NCI-H69 (cell line): ENCODE measurements at regions not wholly inside any gene's neighbourhood (a gene's known extent, or its start where the extent isn't known, plus 50 kb on each side); places are given as distances from the start of the nearest gene placed in this dataset.
A peak's percentile ranks its signal among the peaks of the same experiment; 100 is the strongest.
"Not testable (repeated sequence)": the region's sequence is repeated elsewhere in the genome, so short reads cannot be mapped to it uniquely, and the experiment has no call there.

ENCODE experiments used
- DNase-seq: peaks from one replicate; lab custom pipeline; 2025; lab: John Stamatoyannopoulos, UW

GRCh38 chr18:14460364-14460763, 83.0 kb downstream of the POTEC start:
- not testable (repeated sequence) for DNase-seq

GRCh38 chr18:14459826-14460225, 83.6 kb downstream of the POTEC start:
- not testable (repeated sequence) for DNase-seq

DNA sequence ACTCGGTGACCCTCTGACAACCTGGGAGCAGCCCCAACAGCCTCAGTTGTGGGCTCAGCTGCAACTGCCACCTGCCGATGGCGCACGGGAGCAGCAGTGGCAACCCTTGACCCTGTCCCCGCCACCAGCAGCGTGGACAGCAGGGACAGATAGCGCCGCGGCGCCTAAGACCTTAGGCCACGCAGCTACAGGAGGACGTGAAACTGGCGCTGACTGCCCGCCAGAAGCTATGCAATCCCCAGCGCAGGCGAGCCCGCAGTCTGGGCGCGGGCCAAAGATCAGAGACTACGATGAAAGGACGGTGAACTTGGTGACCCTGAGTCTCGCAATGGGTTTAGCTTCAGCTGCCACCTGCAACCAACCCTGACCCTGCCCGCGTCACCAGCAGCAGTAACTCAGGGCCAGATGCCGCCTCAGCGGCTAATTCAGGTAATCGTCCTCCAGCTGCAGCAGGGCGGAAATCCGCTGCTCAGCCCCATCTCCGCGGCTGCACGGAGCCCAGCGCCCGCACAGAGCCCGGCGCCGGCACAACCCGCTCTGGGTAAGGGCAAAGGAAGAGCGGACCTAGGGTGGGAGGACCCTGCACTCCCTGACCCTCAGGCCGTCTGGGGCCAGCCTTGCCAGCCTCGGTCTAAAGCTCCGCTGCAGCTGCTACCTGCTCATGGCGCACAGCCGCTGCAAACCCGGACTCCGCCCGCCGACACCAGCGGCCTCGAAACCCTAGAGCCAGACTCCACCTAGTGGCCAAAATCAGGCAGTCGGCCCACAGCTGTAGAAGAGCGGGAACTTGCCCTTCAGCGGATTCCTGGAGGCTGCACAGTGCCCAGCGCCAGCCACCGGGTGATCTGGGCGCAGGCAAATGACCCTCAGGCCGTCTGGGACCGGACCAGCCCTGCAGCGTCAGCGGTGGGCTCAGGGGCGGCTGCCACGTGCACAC, 85.1 kb downstream of the POTEC start:
- peak; percentile 20 for DNase-seq

- not testable (repeated sequence) for DNase-seq
These were observed 92.8 kb downstream of the POTEC start for GRCh38 chr18:14450637-14451009.

DNA sequence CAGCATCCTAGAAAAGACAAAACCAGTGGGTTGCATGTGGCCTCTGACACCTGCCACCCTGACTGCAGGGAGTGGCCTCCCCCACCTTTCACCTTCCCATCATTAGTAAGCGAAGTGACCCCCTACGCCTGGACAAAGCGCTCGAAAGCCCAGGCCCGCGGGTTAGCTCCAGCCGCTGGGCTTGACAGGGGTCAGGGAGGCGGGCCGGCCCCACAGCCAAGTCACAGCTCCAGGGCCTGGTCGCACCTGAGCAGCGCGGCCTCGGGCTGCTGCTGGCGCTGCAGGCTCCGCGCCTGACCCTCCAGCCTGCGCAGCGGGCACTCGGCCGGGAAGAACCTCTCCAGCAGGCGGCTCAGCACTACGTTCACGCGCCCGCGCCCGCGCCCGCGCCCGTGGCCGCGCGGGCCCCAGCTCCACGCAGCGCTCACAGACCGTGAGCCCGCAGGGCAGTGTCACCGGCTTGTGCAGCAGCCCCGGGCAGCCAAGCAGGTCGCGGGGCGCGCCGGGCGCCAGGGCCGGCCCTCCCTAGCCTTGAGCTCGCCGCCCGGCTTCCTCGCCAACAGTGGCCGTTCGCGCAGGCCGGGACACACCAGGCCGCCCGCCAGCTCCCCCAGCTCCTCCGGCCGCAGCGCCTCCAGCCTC, 93.3 kb downstream of the POTEC start:
- DNase-seq: peak; percentile 7

DNA sequence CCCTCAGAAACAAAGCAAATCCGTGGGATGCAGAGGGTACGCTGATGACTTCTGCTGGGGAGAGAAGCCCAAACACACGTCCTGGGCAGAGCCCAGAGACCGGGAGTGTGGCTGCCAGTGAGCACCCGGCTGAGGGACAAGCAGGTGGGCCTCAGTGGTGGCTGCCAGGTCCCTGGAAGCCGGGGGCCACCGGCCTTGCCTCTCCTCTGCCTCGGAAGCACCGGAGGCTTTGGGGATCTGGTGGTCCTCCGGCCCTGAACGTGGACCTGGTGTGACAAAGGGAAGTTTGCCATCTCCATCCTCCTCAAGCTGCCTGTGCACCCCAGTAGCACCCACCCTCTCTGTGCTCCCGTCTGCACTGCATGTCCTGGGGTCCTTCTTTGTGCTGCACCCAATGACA, 94.3 kb downstream of the POTEC start:
- not testable (repeated sequence) for DNase-seq

DNA sequence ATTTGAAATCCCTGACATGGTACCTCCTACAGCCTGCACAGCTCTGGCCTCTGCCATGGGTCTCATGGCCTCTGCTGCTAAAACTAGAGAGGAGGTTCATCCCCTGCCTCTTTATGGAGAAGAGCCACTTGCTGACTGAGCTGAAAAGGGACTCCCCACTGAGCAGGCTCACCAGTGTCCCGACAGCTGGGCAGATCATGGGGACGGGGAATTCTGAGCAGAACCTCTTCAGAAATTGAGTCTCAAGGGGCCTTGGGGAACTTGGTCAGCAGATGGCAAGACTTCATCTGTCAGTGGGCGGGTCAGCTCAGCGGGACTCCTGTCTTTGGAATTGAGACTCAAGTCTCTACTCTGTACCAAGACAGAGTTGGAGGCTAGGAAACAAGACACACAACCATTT, 95.7 kb downstream of the POTEC start:
- DNase-seq: not testable (repeated sequence)

GRCh38 chr18:14435460-14435859, 107.9 kb downstream of the POTEC start:
- DNase-seq: not testable (repeated sequence)

DNA sequence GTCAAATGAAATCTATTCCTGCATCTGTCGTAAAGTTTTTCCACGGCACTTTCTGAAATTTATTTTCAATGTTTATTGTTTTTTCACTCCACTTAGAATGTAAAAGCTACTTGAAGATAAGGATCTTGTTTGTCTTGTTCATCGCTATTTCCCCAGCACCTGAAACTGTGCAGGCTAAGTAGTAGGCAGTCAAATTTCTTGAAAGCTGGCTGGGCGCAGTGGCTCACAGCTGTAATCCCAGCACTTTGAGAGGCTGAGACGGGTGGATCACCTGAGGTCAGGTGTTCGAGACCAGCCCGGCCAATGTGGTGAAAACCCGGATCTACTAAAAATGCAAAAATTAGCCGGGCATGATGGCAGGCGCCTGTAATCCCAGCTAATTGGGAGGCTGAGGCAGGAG, 111.0 kb downstream of the POTEC start:
- DNase-seq: not testable (repeated sequence)

GRCh38 chr18:14431031-14431521, 112.3 kb downstream of the POTEC start:
- peak; percentile 39 for DNase-seq

DNA sequence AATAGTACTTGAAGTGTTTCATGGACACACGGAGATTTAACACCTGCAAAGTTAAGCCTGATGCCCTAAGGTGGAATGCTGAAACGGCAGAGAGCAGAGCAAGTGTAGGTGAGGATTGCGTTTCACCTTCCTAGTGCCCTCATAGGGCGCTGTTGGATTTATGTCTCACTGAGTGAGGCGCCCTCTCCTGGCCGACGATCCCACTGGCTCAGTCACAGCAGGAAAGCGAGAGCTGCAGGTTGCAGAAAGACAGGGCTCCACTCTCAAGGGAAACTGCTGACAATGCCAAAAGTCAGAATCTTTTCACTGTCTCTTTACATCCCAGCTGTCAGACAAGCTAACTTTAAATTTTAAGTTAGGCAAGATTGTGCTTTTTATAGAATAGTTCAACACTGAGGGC, 127.6 kb downstream of the POTEC start:
- peak; percentile 23 for DNase-seq

DNA sequence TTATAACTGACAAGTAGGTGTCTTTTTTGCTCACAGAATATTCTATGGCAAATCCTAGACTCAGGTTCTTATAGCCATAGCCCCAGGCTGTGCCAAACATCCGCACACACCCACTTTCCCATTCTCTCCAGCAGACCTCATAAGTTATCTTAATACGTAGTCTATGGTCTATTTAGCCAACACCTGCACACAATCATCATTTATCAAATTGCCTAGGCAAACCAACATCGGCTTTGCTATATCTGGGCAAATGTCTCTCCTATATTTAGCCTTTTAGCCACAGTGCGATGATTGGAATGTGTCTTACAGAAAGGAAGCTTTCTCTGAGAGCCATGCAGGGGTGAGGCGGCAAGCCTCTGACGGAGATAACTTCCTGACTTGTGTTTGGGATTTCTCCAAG, 128.0 kb downstream of the POTEC start:
- not testable (repeated sequence) for DNase-seq

DNA sequence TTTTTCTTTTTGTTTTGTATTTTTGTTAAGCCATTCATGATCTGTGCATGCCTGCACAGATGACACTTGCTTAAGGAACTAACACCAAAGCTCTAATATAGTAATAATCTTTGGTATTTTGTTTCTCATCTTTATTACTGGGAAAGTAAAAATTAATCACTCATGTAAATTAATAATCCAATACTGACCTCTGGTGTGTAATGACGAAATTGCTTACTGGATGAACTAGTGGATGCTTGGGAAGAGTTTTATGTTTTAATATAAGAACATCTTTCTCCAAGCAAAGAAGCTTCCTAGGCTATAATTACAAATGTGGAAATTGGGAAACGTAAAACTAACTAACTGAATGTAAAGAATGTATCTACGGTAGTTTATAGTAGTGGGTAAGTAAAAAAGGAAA, 147.9 kb downstream of the POTEC start:
- DNase-seq: not testable (repeated sequence)

DNA sequence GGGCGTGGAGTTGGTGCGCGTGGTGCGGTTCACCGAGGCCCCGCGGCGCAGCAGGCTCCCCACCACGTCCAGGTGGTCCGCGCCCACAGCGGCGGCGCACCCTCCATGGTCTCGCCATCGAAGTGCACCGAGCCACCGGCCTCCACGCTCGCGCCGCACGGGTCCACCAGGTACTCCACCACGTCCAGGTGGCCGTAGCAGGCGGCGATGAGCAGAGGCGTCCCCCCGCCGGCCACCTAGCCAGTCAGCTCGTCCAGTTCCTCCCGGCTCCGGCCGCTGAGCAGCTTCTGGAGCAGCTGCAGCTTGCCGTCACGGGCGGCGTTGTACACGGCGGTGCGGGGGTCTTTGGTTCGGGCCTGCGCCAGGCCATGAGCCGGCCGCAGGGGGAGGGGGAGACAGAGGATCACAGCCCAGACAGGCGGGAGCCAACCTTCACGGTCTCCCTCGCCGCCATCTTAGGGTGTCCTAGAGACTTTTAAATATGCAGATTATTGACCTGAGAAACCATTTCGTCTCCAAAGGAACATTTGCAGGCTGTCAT, 149.8 kb downstream of the POTEC start:
- not testable (repeated sequence) for DNase-seq

GRCh38 chr18:14392604-14393003, 150.8 kb downstream of the POTEC start:
- DNase-seq: not testable (repeated sequence)

- not testable (repeated sequence) for DNase-seq
These were observed 158.4 kb downstream of the POTEC start for GRCh38 chr18:14384961-14385360.

GRCh38 chr18:14382666-14383065, 160.7 kb downstream of the POTEC start:
- DNase-seq: not testable (repeated sequence)

GRCh38 chr18:14379489-14379888, 163.9 kb downstream of the POTEC start:
- DNase-seq: not testable (repeated sequence)

GRCh38 chr18:14378376-14378775, 165.0 kb downstream of the POTEC start:
- DNase-seq: not testable (repeated sequence)

DNA sequence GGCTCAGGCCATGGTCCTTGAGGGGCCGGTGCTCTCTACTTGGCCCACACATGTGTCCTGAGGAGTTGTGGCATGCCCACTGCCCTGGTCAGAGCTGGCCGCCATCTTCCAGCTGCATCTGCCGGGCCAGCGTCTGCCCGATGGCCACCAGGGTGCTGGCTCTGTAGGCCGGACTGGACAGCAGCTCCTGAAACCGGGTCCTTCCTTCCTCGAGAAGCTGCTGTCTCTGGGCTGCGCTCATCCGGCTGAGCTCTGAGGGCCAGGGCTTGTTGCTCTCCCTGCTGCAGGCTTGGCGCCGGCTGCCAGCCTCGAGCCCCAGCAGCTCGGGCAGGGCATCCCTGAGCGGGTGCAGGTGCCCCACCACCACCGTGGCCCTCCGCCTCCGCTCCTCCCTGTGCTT, 182.1 kb downstream of the POTEC start:
- DNase-seq: not testable (repeated sequence)

- not testable (repeated sequence) for DNase-seq
These were observed 185.7 kb downstream of the POTEC start for GRCh38 chr18:14357553-14358297.

GRCh38 chr18:14342170-14342569, 201.2 kb downstream of the POTEC start:
- not testable (repeated sequence) for DNase-seq
